ENCODE measurements at regions not wholly inside any gene's neighbourhood (a gene's known extent, or its start where the extent isn't known, plus 50 kb on each side); places are given as distances from the start of the nearest gene placed in this dataset.

DNA sequence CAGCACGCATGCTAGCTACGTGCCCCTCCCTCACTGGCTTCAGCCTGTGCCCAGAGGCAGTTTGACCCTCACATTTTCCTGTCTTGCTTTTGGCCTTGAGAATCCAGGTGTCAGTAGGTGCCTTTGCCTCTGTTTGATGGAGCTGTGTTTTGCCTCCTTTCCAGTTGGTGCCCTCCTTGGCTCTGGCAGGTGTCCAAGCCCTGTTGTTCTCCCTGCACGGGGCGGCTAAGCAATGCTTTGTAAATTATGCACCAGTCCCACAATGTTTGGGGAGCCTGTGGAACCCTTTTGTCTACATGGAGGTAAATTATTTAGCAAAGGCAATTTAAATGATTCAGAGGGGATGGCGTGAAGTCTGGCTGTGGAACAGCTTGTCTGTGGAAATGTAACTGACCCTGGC, 202.9 kb upstream of the BOD1L1 start:
- Histone ChIP-seq H4K8ac (ENCODE audit: extremely low read depth, insufficient read depth, low read length) (no peak overlapping the region), H3K23me2 (ENCODE audit: low read depth, low read length) (no peaks in the 10 kb centered on the region; the same call in 1 of the 2 replicates), H3K36me3 (ENCODE audit: control insufficient read depth in 2 of 4, insufficient read depth in 4 of 4, low read length in 3 of 4) (no peaks in the 10 kb centered on the region; a peak in 1 of 8 replicates), H2BK5ac (ENCODE audit: low read depth, low read length) (no peak overlapping the region), H2BK12ac (ENCODE audit: low read depth, low read length) (no peak overlapping the region), H2BK20ac (ENCODE audit: low read length) (no peak overlapping the region), H4K20me1 (replicated peaks in 1 of 2; ENCODE audit: control insufficient read depth in 1 of 2, insufficient read depth in 2 of 2, low read length in 2 of 2) (no peaks in the 10 kb centered on the region), H3K79me2 (ENCODE audit: control insufficient read depth in 1 of 2, insufficient read depth in 2 of 2, low read length in 2 of 2) (no peaks in the 10 kb centered on the region), H3K56ac (replicated peaks; ENCODE audit: insufficient read length, low read depth, low read length) (no peak overlapping the region), H3K4ac (replicated peaks; ENCODE audit: insufficient read length, low read depth, low read length) (no peak overlapping the region), H4K91ac (replicated peaks; ENCODE audit: insufficient read length, low read length) (no peak overlapping the region), H3K9me3 (ENCODE audit: insufficient read depth in 2 of 2, low read depth in 1 of 2, low read length in 1 of 2) (no peaks in the 10 kb centered on the region), H2AFZ (ENCODE audit: low read length) (no peak overlapping the region), H3K23ac (ENCODE audit: insufficient read length) (no peak overlapping the region), H3K14ac (ENCODE audit: insufficient read length) (no peak overlapping the region), H4K5ac (ENCODE audit: insufficient read length, low read depth, low read length) (no peak overlapping the region), H2BK15ac (ENCODE audit: low read length) (no peak overlapping the region), H2BK120ac (replicated peaks; ENCODE audit: low read depth, low read length) (no peak overlapping the region), H3K4me1 (replicated peaks in 1 of 4; ENCODE audit: control insufficient read depth in 3 of 4, insufficient read depth in 4 of 4, low read length in 3 of 4) (no peaks in the 10 kb centered on the region), H3K4me3 (ENCODE audit: extremely low read depth in 1 of 4, insufficient read depth in 2 of 4, low read depth in 3 of 4, low read length in 4 of 4) (no peak overlapping the region), H3K27me3 (replicated peaks in 1 of 4; ENCODE audit: control insufficient read depth in 3 of 4, extremely low read depth in 1 of 4, insufficient read depth in 3 of 4, low read length in 3 of 4) (no peaks in the 10 kb centered on the region), H3K4me2 (ENCODE audit: insufficient read depth in 1 of 2, low read depth in 2 of 2, low read length in 2 of 2) (no peak overlapping the region), H3K9ac (replicated peaks in 1 of 4; ENCODE audit: extremely low read depth in 1 of 4, low read depth in 3 of 4, low read length in 3 of 4) (no peak overlapping the region), H3K79me1 (ENCODE audit: low read depth, low read length) (no peaks in the 10 kb centered on the region), H2AK5ac (ENCODE audit: low read depth, low read length) (no peak overlapping the region), H3K18ac (ENCODE audit: extremely low read depth, low read length) (no peak overlapping the region), H3K27ac (ENCODE audit: low read depth, low read length) (no peak overlapping the region)
- no peak for TF ChIP-seq CTBP2 (IDR thresholded peaks at IDR 0.05; ENCODE audit: borderline replicate concordance, insufficient read depth, insufficient read length, low read length)
- 97% methylated on average over 5 of the region's 5 CpGs; no CpG with 5 or more reads in 1 of the 2 experiments for WGBS, 2 experiments (ENCODE audit: extremely low coverage in 1 of 2, insufficient coverage in 1 of 2, insufficient read length in 1 of 2, insufficient replicate concordance in 2 of 2, low coverage in 1 of 2, low lambda C conversion rate in 2 of 2, missing lambda C conversion rate in 1 of 2)
- DNase-seq (ENCODE audit: low read depth in 1 of 2, low spot score in 2 of 2), result no peak
- ChIA-PET CTCF (ENCODE audit: partially characterized antibody) (interaction anchor here (0.6 to 3.5 kb wide), 3 partner anchors 9 to 175 kb away, joined by 3 to 23 read pairs (median 3); no protein-coding TSS in a partner anchor), POLR2A (ENCODE audit: partially characterized antibody) (no interaction called here)
- no peak for FAIRE-seq

All from H1 (cell line).